GM23338 (cell line): ENCODE measurements at regions not wholly inside any gene's neighbourhood (a gene's known extent, or its start where the extent isn't known, plus 50 kb on each side); places are given as distances from the start of the nearest gene placed in this dataset.

Experiments used
- ATAC-seq: fragments of 200-7000 bp; cut with Tn5 transposase; 3 replicates; pipeline ENCODE4 v1.9.1; 2020
- DNase-seq: peaks from one replicate; pipeline ENCODE4 v3.0.0-alpha.2; 2015; ENCODE audit warnings: low spot score
- H2AFZ ChIP-seq: fragments of 200-600 bp; sonication (generic); 2 replicates; pipeline ENCODE4 v1.8.0; 2016; ENCODE audit warnings: antibody characterized with exemption, mild to moderate bottlenecking, moderate library complexity
- H3F3A ChIP-seq: fragments of 200-600 bp; sonication (generic); replicated peaks from 2 replicates; pipeline ENCODE4 v1.8.0; 2017; ENCODE audit warnings: antibody characterized with exemption, mixed run types, low read depth
- H3K27ac ChIP-seq: fragments of 200-600 bp; sonication (generic); 2 replicates; pipeline ENCODE4 v1.6.1; 2016; ENCODE audit warnings: low read depth
- H3K27me3 ChIP-seq: fragments of 200-600 bp; sonication (generic); 2 replicates; pipeline ENCODE4 v1.8.0; 2016; ENCODE audit warnings: mild to moderate bottlenecking, mixed run types, moderate library complexity; ENCODE audit not compliant: insufficient read depth
- H3K36me3 ChIP-seq: fragments of 200-600 bp; sonication (generic); 2 replicates; pipeline ENCODE4 v1.8.0; 2016; ENCODE audit warnings: mild to moderate bottlenecking; ENCODE audit not compliant: insufficient read depth
- H3K4me1 ChIP-seq: fragments of 200-600 bp; sonication (generic); 2 replicates; pipeline ENCODE4 v1.8.0; 2016; ENCODE audit warnings: mild to moderate bottlenecking, moderate library complexity; ENCODE audit not compliant: insufficient read depth
- H3K4me2 ChIP-seq: fragments of 200-600 bp; sonication (generic); 2 replicates; pipeline ENCODE4 v1.7.1; 2017; ENCODE audit warnings: mixed run types
- H3K4me3 ChIP-seq: fragments of 200-600 bp; sonication (generic); 2 replicates; pipeline ENCODE4 v1.6.1; 2016; ENCODE audit warnings: mixed run types
- H3K79me2 ChIP-seq: fragments of 200-600 bp; sonication (generic); replicated peaks from 2 replicates; pipeline ENCODE4 v1.8.0; 2017; ENCODE audit warnings: mild to moderate bottlenecking; ENCODE audit not compliant: insufficient read depth
- H3K9me2 ChIP-seq: fragments of 200-600 bp; sonication (generic); 2 replicates; pipeline ENCODE4 v1.8.0; 2017; ENCODE audit not compliant: insufficient read depth
- H4K20me1 ChIP-seq: fragments of 200-600 bp; sonication (generic); replicated peaks from 2 replicates; pipeline ENCODE4 v1.8.0; 2017; ENCODE audit warnings: mild to moderate bottlenecking; ENCODE audit not compliant: insufficient read depth
- H3K27ac Mint-ChIP-seq: 2 replicates; pipeline ENCODE4 v1.8.0; 2020; ENCODE audit warnings: inconsistent platforms, mild to moderate bottlenecking, moderate library complexity, mixed read lengths
- H3K27me3 Mint-ChIP-seq: 3 replicates; pipeline ENCODE4 v1.8.0; 2022; ENCODE audit warnings: low read depth, mild to moderate bottlenecking, moderate library complexity, mixed read lengths, inconsistent platforms; ENCODE audit not compliant: insufficient read depth, poor library complexity
- H3K36me3 Mint-ChIP-seq: 3 replicates; pipeline ENCODE4 v1.8.0; 2021; ENCODE audit warnings: low read depth, mild to moderate bottlenecking, inconsistent platforms, moderate library complexity, mixed read lengths
- H3K4me1 Mint-ChIP-seq: 3 replicates; pipeline ENCODE4 v1.8.0; 2020; ENCODE audit warnings: mild to moderate bottlenecking, inconsistent platforms, mixed read lengths
- H3K4me3 Mint-ChIP-seq: 3 replicates; pipeline ENCODE4 v1.8.0; 2021; ENCODE audit warnings: moderate library complexity, mild to moderate bottlenecking, inconsistent platforms, mixed read lengths
- H3K9me3 Mint-ChIP-seq: 3 replicates; pipeline ENCODE4 v1.8.0; 2020; ENCODE audit warnings: moderate library complexity, mild to moderate bottlenecking, inconsistent platforms, mixed read lengths
- CREB1 ChIP-seq: fragments of 250-450 bp; sonication (Bioruptor Pico); IDR thresholded peaks from 2 replicates; pipeline ENCODE4 v1.5.0; 2020; ENCODE audit warnings: low read depth, mild to moderate bottlenecking, moderate library complexity
- EZH2 ChIP-seq: fragments of 200-600 bp; sonication (generic); IDR thresholded peaks from one replicate; pipeline ENCODE4 v1.8.0; 2017; ENCODE audit warnings: antibody characterized with exemption, mild to moderate bottlenecking, low read depth; ENCODE audit not compliant: unreplicated experiment
- EZH2phosphoT487 ChIP-seq: fragments of 200-600 bp; sonication (generic); IDR thresholded peaks from one replicate; pipeline ENCODE4 v1.8.1; 2018; ENCODE audit warnings: antibody characterized with exemption; ENCODE audit not compliant: unreplicated experiment
- NANOG ChIP-seq: IDR thresholded peaks from 2 replicates; pipeline ENCODE4 v1.6.1; 2016; ENCODE audit warnings: antibody characterized with exemption, borderline replicate concordance
- POLR2AphosphoS5 ChIP-seq: IDR thresholded peaks from 2 replicates; pipeline ENCODE4 v1.6.1; 2016; ENCODE audit warnings: antibody characterized with exemption, low read depth
- STAT1 ChIP-seq: IDR thresholded peaks from one replicate; pipeline ENCODE4 v1.6.1; 2016; ENCODE audit warnings: antibody characterized with exemption; ENCODE audit not compliant: unreplicated experiment
- ZNF114 ChIP-seq: fragments of 250-450 bp; sonication (Bioruptor Pico); IDR thresholded peaks from 2 replicates; pipeline ENCODE4 v1.5.0; 2020; ENCODE audit warnings: mild to moderate bottlenecking, moderate library complexity
- ZNF331 ChIP-seq: fragments of 250-450 bp; sonication (Bioruptor Pico); IDR thresholded peaks from 2 replicates; pipeline ENCODE4 v1.5.0; 2020; ENCODE audit warnings: low read depth, mild to moderate bottlenecking, moderate library complexity
- TF ChIP-seq, protein P1 (sequence below): IDR thresholded peaks from 2 replicates; pipeline ENCODE4 v1.6.1; 2016; ENCODE audit warnings: antibody characterized with exemption
- TF ChIP-seq, protein P2 (sequence below), 2 experiments: fragments of 200-600 bp in 1 of 2; sonication (generic) in 1 of 2; conservative IDR thresholded peaks; 2 replicates each; pipeline versions ENCODE4 v1.5.1 to v1.6.1; 2016 to 2017; ENCODE audit warnings: antibody characterized with exemption in 2 of 2, low read depth in 2 of 2, mild to moderate bottlenecking in 2 of 2, moderate library complexity in 1 of 2

DNA sequence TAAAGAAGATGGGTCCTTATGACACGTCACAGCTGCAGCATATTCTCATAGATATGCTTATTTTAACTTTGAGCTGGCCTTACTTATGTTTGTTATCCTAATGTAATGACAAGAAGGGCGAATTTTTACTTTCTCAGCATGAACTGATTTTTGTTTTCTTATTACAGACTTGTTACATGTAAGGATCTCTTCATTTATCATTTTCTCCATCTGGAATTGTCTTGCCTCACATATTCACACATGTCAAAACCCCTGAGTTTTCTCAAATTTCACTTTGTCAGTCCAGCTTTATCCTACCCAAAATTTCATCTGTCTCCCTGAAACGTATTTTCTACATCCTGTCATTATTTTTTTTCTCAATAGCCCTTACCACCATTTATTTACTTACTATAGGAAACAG lies 1774.0 kb upstream of the PRR20A start (continued):
- TF ChIP-seq, protein P1, sequence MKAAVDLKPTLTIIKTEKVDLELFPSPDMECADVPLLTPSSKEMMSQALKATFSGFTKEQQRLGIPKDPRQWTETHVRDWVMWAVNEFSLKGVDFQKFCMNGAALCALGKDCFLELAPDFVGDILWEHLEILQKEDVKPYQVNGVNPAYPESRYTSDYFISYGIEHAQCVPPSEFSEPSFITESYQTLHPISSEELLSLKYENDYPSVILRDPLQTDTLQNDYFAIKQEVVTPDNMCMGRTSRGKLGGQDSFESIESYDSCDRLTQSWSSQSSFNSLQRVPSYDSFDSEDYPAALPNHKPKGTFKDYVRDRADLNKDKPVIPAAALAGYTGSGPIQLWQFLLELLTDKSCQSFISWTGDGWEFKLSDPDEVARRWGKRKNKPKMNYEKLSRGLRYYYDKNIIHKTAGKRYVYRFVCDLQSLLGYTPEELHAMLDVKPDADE, result no peak
- no peak for TF ChIP-seq NANOG
- no peak for TF ChIP-seq EZH2
- TF ChIP-seq, protein P2, sequence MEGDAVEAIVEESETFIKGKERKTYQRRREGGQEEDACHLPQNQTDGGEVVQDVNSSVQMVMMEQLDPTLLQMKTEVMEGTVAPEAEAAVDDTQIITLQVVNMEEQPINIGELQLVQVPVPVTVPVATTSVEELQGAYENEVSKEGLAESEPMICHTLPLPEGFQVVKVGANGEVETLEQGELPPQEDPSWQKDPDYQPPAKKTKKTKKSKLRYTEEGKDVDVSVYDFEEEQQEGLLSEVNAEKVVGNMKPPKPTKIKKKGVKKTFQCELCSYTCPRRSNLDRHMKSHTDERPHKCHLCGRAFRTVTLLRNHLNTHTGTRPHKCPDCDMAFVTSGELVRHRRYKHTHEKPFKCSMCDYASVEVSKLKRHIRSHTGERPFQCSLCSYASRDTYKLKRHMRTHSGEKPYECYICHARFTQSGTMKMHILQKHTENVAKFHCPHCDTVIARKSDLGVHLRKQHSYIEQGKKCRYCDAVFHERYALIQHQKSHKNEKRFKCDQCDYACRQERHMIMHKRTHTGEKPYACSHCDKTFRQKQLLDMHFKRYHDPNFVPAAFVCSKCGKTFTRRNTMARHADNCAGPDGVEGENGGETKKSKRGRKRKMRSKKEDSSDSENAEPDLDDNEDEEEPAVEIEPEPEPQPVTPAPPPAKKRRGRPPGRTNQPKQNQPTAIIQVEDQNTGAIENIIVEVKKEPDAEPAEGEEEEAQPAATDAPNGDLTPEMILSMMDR (conservative IDR thresholded peaks at IDR 0.05; ENCODE audit: low read depth in 2 of 2), result no peak
- TF ChIP-seq ZNF114, result no peak
- TF ChIP-seq POLR2AphosphoS5, result no peak
- no peak for TF ChIP-seq CREB1 (CRISPR knock-in tag)
- TF ChIP-seq EZH2phosphoT487, result no peak
- TF ChIP-seq ZNF331 (CRISPR knock-in tag), result no peak
- no peak for TF ChIP-seq STAT1

DNA sequence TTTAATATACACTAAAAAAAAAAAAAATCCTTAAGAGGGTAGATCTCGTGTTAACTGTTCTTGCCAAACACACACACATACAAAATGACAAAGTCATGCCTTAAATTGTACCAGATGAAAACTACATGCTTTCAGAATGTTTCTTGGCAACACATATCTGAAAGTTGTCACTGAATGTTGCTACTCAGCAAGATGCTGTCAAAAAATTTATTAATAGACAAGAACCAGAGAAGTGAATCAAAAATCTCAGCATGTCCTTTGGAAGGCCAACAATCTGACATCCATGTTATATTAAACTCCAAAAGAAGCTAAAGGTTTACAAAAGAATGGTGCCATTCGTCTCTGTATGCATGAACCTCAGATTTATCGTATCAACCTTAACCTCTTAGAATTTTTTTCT lies 1746.2 kb upstream of the PRR20A start:
- no peak overlapping the region for H2AFZ ChIP-seq
- no peak overlapping the region for H3K4me2 ChIP-seq
- no peaks in the 10 kb centered on the region for H3K9me2 ChIP-seq
- no peaks in the 10 kb centered on the region for H3K27me3 ChIP-seq
- no peaks in the 10 kb centered on the region for H3F3A ChIP-seq
- no peak overlapping the region for H3K27ac ChIP-seq
- Mint-ChIP-seq H3K27me3 (no peaks in the 10 kb centered on the region), H3K36me3 (no peaks in the 10 kb centered on the region), H3K9me3 (peaks cover 3% of the 10 kb centered on the region; the same call in 2 of the 3 replicates), H3K4me3 (no peak overlapping the region), H3K4me1 (no peaks in the 10 kb centered on the region), H3K27ac (no peak overlapping the region)
- DNase-seq (no peak), ATAC-seq (no peak)
- no peaks in the 10 kb centered on the region for H3K36me3 ChIP-seq
- no peak for TF ChIP-seq POLR2AphosphoS5
- TF ChIP-seq, protein P2 (conservative IDR thresholded peaks at IDR 0.05; ENCODE audit: low read depth in 2 of 2), result no peak
- H3K4me1 ChIP-seq, result no peaks in the 10 kb centered on the region
- no peaks in the 10 kb centered on the region for H3K79me2 ChIP-seq
- no peak overlapping the region for H3K4me3 ChIP-seq
- no peaks in the 10 kb centered on the region for H4K20me1 ChIP-seq
